ENCODE measurements at regions not wholly inside any gene's neighbourhood (a gene's known extent, or its start where the extent isn't known, plus 50 kb on each side); places are given as distances from the start of the nearest gene placed in this dataset.
"Not testable (repeated sequence)": the region's sequence is repeated elsewhere in the genome, so short reads cannot be mapped to it uniquely, and the experiment has no call there.

DNA sequence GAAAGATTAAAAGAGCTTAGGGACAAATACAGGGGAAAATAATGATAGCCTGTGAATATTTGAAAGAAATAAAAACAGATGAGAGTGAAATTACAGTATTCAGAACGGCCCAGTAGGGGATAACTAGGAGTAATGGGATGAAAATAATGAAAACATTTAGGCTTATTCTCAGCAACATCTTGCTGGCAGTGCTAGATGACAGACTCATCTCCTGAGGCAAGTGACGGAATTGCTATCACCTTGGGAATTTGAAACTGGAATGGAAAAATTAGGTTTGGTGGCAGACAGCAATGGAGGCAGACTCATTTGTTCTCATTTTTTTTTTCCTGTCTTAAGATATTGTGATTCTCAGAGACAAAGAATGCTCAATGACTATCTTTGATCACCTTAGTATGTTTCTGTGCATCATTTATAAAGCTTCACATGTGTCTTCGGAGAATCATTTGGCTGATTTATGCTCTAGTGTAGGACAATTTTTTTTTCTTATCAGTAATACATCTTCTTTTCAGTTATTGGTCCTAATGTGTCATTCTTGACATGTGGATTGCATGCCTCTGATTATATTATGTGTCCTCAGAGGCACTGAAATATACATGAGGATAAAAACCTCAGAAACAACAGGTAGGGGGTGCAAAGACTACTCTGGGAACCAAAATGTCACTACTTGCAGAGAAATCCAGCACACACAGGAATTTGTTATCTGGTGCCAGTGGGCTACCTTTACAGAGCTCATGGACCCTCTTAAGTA, 711.7 kb downstream of the EDEM1 start:
- intact Hi-C loops (cut with DNase I): no loop called here
- H3K27ac ChIP-seq: no peak overlapping the region
- H3K27me3 ChIP-seq: no peaks in the 10 kb centered on the region
- H3K36me3 ChIP-seq: no peaks in the 10 kb centered on the region
- ATAC-seq (no peak), DNase-seq (no peak)
- TF ChIP-seq, protein P1, sequence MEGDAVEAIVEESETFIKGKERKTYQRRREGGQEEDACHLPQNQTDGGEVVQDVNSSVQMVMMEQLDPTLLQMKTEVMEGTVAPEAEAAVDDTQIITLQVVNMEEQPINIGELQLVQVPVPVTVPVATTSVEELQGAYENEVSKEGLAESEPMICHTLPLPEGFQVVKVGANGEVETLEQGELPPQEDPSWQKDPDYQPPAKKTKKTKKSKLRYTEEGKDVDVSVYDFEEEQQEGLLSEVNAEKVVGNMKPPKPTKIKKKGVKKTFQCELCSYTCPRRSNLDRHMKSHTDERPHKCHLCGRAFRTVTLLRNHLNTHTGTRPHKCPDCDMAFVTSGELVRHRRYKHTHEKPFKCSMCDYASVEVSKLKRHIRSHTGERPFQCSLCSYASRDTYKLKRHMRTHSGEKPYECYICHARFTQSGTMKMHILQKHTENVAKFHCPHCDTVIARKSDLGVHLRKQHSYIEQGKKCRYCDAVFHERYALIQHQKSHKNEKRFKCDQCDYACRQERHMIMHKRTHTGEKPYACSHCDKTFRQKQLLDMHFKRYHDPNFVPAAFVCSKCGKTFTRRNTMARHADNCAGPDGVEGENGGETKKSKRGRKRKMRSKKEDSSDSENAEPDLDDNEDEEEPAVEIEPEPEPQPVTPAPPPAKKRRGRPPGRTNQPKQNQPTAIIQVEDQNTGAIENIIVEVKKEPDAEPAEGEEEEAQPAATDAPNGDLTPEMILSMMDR (IDR thresholded peaks at IDR 0.05): no peak
- no peaks in the 10 kb centered on the region for H3K9me3 ChIP-seq
- no peak overlapping the region for H3K4me3 ChIP-seq
- no peaks in the 10 kb centered on the region for H3K4me1 ChIP-seq

DNA sequence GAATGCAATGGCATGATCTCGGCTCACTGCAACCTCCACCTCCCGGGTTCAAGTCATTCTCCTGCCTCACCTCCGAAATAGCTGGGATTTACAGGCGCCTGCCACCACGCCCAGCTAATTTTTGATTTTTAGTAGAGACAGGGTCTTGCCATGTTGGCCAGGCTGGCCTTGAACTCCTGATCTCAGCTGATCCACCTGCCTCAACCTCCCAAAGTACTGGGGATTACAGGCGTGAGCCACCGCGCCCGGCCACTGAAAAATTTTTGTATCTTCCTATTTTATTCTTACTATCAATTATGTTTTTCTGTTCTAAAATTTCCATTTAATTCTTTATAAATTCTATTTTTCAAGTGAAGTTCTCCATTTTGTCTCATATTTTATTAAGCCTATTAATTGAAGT, 730.4 kb downstream of the EDEM1 start:
- TF ChIP-seq, protein P1 (IDR thresholded peaks at IDR 0.05): no peak
- no peak overlapping the region for H3K4me3 ChIP-seq
- H3K9me3 ChIP-seq: peaks cover 0 to 14% of the 10 kb centered on the region in 2 donors
- no peak for ATAC-seq
- intact Hi-C loops (cut with DNase I): no loop called here
- H3K27ac ChIP-seq: no peak overlapping the region
- H3K4me1 ChIP-seq: no peaks in the 10 kb centered on the region
- DNase-seq: peak in 1 of 4 donors; percentile 5
- no peaks in the 10 kb centered on the region for H3K36me3 ChIP-seq
- no peaks in the 10 kb centered on the region for H3K27me3 ChIP-seq

DNA sequence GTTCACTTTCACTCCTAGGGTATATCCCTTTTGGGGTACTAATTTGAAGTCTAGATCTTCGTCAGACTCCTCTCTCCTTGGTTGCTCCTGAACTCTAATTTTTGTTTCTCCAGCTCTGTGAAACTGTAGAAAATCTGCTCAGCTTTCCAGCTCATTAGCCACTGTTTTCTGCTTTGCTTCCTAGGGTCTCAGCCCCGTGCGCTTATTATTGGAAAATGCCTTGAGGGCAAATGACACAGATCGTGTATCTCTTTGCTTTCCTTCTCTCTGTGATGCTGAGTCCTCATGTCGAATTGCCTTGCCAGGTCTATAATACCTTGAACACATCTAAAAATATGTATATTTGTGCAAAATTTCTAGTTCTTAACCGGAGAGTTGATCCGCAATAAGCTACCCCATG, 731.1 kb downstream of the EDEM1 start:
- no peak for DNase-seq
- Histone ChIP-seq H3K27me3 (no peaks in the 10 kb centered on the region), H3K4me1 (no peaks in the 10 kb centered on the region), H3K4me3 (no peak overlapping the region), H3K36me3 (no peaks in the 10 kb centered on the region), H3K9me3 (peaks cover 0 to 14% of the 10 kb centered on the region in 2 donors), H3K27ac (no peak overlapping the region)
- intact Hi-C loops (cut with DNase I): no loop called here
- no peak for ATAC-seq
- TF ChIP-seq, protein P1 (IDR thresholded peaks at IDR 0.05): no peak

DNA sequence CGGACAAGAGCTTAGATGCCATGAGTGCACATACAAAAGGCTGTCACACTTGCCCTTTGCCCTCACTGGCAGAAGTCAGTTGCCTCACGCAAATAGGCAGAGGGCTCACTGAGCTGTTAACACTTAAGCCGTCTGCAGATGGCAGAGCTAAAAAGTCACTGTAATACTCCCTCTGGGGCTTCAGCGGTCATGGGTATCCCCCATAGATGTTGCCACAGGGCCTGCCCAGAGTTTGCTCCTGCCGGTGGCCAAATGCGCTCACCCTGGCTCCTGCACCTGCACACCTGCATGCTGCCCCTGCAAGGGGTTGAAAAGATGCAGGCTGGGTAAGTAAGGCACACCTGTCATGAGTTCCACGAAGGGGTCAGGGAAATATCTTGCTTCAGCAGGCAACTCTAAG, 741.5 kb downstream of the EDEM1 start:
- intact Hi-C loops (cut with DNase I): no loop called here

DNA sequence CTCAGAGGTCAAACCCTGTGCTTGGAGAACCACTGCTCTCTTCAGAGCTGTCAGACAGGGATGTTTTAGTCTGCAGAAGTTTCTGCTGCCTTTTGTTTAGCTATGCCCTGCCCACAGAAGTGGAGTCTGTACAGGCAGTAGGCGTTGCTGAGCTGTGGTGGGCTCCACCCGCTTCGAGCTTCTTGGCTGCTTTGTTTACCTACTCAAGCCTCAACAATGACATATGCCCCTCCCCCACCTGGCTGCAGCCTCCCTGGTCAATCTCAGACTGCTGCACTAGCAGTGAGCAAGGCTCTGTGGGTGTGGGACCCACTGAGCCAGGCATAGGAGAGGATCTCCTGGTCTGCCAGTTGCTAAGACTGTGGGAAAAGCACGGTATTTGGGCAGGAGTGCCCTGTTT, 756.6 kb downstream of the EDEM1 start:
- not testable (repeated sequence) for ATAC-seq

More for the DNA sequence above, 741.5 kb downstream of the EDEM1 start:
- Histone ChIP-seq H3K36me3 (no peaks in the 10 kb centered on the region), H3K4me1 (no peaks in the 10 kb centered on the region), H3K27ac (no peak overlapping the region), H3K9me3 (no peaks in the 10 kb centered on the region), H3K4me3 (no peak overlapping the region), H3K27me3 (no peaks in the 10 kb centered on the region)
- ATAC-seq (no peak), DNase-seq (no peak)
- TF ChIP-seq, protein P1 (IDR thresholded peaks at IDR 0.05): no peak

DNA sequence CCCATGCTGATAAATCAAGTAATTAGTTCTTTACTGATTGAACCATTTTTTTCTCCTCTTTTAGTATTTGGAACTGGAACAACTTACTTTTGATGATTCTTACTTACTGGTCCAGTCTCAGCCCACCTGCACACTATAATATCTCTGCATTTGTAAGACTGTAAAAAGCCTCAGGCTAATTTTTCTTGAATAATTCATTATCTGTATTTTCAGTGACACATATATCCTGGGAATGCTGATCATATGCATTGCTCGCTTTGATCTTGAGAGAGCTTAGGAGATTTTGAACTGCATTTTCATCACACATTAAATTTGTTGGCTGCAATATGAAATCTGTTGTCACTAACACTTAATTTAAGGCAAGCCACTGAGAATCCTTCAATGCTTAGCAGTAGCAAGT, 760.6 kb downstream of the EDEM1 start:
- intact Hi-C loops (cut with DNase I): no loop called here
- Histone ChIP-seq H3K4me3 (no peak overlapping the region), H3K36me3 (no peaks in the 10 kb centered on the region), H3K4me1 (no peaks in the 10 kb centered on the region), H3K9me3 (peaks cover 0 to 4% of the 10 kb centered on the region in 2 donors), H3K27me3 (no peaks in the 10 kb centered on the region), H3K27ac (no peak overlapping the region)
- DNase-seq (no peak), ATAC-seq (no peak)
- TF ChIP-seq, protein P1 (IDR thresholded peaks at IDR 0.05): no peak

More for the DNA sequence above, 756.6 kb downstream of the EDEM1 start:
- H3K4me1 ChIP-seq; H3K27ac ChIP-seq; H3K36me3 ChIP-seq; H3K27me3 ChIP-seq; H3K4me3 ChIP-seq; intact Hi-C loops (cut with DNase I): not testable (repeated sequence)
- peaks cover 0 to 14% of the 10 kb centered on the region in 2 donors for H3K9me3 ChIP-seq
- peak in 1 of 4 donors; percentile 41 for DNase-seq
